Spleen (tissue), 7 donors: ENCODE measurements at regions not wholly inside any gene's neighbourhood (a gene's known extent, or its start where the extent isn't known, plus 50 kb on each side); places are given as distances from the start of the nearest gene placed in this dataset.

Experiments
- CTCF ChIP-seq, 11 experiments: fragments of 200-600 bp in 7 of 11; fragments of 450-650 bp in 4 of 11; sonication (generic) in 4 of 11; IDR thresholded peaks in 8 of 11; conservative IDR thresholded peaks in 3 of 11; 1 replicate in 7 of 11; 2 replicates in 4 of 11; pipeline versions ENCODE4 v1.4.0 to v1.8.0; 2016 to 2021; ENCODE audit warnings: antibody characterized with exemption in 11 of 11, inconsistent platforms in 4 of 11, mild to moderate bottlenecking in 1 of 11
- POLR2A ChIP-seq, 3 donors: fragments of 450-650 bp; IDR thresholded peaks; one replicate each; pipeline ENCODE4 v1.5.1; 2017; ENCODE audit warnings: antibody characterized with exemption in 3 of 3, mild to moderate bottlenecking in 1 of 3
- POLR2AphosphoS5 ChIP-seq, 3 donors: sonication (generic); formaldehyde crosslinking; IDR thresholded peaks; one replicate each; pipeline ENCODE4 v1.5.1; 2017; ENCODE audit warnings: antibody characterized with exemption in 3 of 3
- donor health status: DM: no; HTN: no; CAD: no; lungs with moderate emphysema.
- donor health status: DM: no; HTN: no; CAD: no.
- donor health status: DM: no; HTN: no; CAD: no.

DNA sequence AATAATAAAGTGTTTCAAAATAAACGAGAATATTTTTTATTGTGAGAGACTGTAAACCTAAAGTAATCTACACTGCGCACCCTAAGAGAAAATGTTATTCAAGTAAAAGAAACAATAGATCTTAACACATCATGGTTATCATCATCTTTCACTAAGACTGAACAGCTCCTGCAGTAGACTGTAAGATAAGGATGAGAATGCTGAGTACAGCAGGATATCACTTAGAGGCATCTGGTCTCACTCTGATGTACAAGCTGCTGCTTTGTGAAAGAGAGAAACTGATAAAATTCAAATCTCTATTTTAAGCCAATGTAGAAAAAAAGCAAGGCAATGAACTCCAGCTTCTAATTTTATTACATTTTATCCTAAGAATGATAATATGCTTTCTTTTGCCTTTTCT, 261.7 kb upstream of the HTR2A start:
- no peak for TF ChIP-seq POLR2AphosphoS5 (IDR thresholded peaks at IDR 0.05)
- no peak for TF ChIP-seq CTCF (IDR thresholded peaks at IDR 0.05 in 8 of 11, conservative IDR thresholded peaks at IDR 0.05 in 3 of 11)
- TF ChIP-seq POLR2A (IDR thresholded peaks at IDR 0.05), result no peak
